NT2/D1 (cell line): ENCODE measurements at regions not wholly inside any gene's neighbourhood (a gene's known extent, or its start where the extent isn't known, plus 50 kb on each side); places are given as distances from the start of the nearest gene placed in this dataset.

Experiments
- SUZ12 ChIP-seq: IDR thresholded peaks from 2 replicates; pipeline ENCODE4 v1.6.1; 2011; ENCODE audit not compliant: insufficient read length, insufficient read depth; ENCODE audit errors: extremely low read depth
- YY1 ChIP-seq: IDR thresholded peaks from 2 replicates; pipeline ENCODE4 v1.6.1; 2011; ENCODE audit not compliant: insufficient read length, insufficient read depth
- ZNF274 ChIP-seq: IDR thresholded peaks from 2 replicates; pipeline ENCODE4 v1.6.1; 2011; ENCODE audit warnings: mild to moderate bottlenecking, low read depth, low read length

- TF ChIP-seq ZNF274 = no peak
- no peak for TF ChIP-seq SUZ12
- TF ChIP-seq YY1 = no peak
Measured at GRCh38 chr1:217181176-217181746, 449.6 kb downstream of the GPATCH2 start.
